ENCODE measurements at regions not wholly inside any gene's neighbourhood (a gene's known extent, or its start where the extent isn't known, plus 50 kb on each side); places are given as distances from the start of the nearest gene placed in this dataset.

GRCh38 chr4:115927382-115927781 lies 814.0 kb upstream of the NDST4 start:
- TF ChIP-seq EZH2 (IDR thresholded peaks at IDR 0.05; ENCODE audit: insufficient read depth, poor library complexity, severe bottlenecking) (no peak), EZH2phosphoT487 (IDR thresholded peaks at IDR 0.05; ENCODE audit: insufficient read depth, low read depth) (no peak)
- H3K9me2 ChIP-seq (ENCODE audit: insufficient read depth) = no peaks in the 10 kb centered on the region
- H2AFZ ChIP-seq = no peak overlapping the region
- no peak overlapping the region for H3K4me3 ChIP-seq
- H4K20me1 ChIP-seq (ENCODE audit: insufficient read depth) = no peaks in the 10 kb centered on the region
- H3K79me2 ChIP-seq (ENCODE audit: insufficient read depth) = no peaks in the 10 kb centered on the region
- no peaks in the 10 kb centered on the region for H3F3A ChIP-seq (ENCODE audit: insufficient read depth)
- no peaks in the 10 kb centered on the region for H3K27me3 ChIP-seq (replicated peaks; ENCODE audit: insufficient read depth)
- no peak for DNase-seq
- 19 to 33% methylated on average over 4 to 5 of the region's 5 CpGs for WGBS, 2 experiments (ENCODE audit: low coverage in 1 of 2, low lambda C conversion rate in 2 of 2, missing lambda C conversion rate in 2 of 2)
- H3K9ac ChIP-seq = no peak overlapping the region
- in situ Hi-C loops (cut with MboI) = no loop called here
- H3K4me1 ChIP-seq (ENCODE audit: insufficient read depth) = no peaks in the 10 kb centered on the region
- no peaks in the 10 kb centered on the region for H3K36me3 ChIP-seq (ENCODE audit: low read depth)
- H3K4me2 ChIP-seq (ENCODE audit: unreplicated experiment) = no peak overlapping the region
- no peaks in the 10 kb centered on the region for H3K9me3 ChIP-seq (ENCODE audit: low read depth)
- H3K27ac ChIP-seq = no peak overlapping the region

DNA sequence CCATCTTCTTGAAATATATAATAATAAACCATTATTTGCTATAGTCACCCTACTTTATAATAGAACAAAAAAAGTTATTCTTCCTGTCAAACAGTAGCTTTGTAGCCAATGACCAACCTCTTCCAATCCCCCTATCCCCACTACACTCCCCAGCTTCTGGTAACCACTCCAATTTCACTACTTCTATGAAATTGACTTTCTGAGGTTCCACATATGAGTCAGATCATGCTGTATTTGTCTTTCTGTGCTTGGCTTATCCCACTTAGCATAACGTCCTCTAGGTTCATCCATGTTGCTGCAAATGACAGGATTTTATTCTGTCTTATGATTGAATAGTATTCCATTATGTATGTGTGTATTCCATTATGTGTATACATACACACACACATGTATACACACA lies 809.7 kb upstream of the NDST4 start:
- H3K4me3 ChIP-seq = no peak overlapping the region

DNA sequence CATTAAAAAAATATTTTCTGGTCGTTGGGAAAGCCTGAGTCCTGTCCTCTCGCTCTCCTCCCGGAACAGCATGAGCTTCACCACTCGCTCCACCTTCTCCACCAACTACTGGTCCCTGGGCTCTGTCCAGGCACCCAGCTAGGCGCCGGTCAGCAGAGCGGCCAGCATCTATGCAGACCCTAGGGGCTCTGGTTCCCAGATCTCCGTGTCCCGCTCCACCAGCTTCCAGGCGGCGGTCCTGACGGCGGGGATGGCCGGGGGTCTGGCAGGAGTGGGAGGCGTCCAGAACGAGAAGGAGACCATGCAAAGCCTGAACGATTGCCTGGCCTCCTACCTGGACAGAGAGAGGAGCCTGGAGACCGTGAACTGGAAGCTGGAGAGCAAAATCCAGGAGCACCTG lies 807.2 kb upstream of the NDST4 start:
- in situ Hi-C loops (cut with MboI) = no loop called here
- WGBS, 2 experiments (ENCODE audit: low coverage in 1 of 2, low lambda C conversion rate in 2 of 2, missing lambda C conversion rate in 2 of 2) = 54 to 67% methylated on average over 14 to 18 of the region's 18 CpGs
- no peaks in the 10 kb centered on the region for H3K9me2 ChIP-seq (ENCODE audit: insufficient read depth)
- H3K9me3 ChIP-seq (ENCODE audit: low read depth) = no peaks in the 10 kb centered on the region
- H3K27me3 ChIP-seq (replicated peaks; ENCODE audit: insufficient read depth) = no peaks in the 10 kb centered on the region
- no peaks in the 10 kb centered on the region for H3F3A ChIP-seq (ENCODE audit: insufficient read depth)
- no peak overlapping the region for H2AFZ ChIP-seq
- H3K9ac ChIP-seq = no peak overlapping the region
- H3K4me2 ChIP-seq (ENCODE audit: unreplicated experiment) = no peak overlapping the region
- TF ChIP-seq EZH2phosphoT487 (IDR thresholded peaks at IDR 0.05; ENCODE audit: insufficient read depth, low read depth) = no peak
- no peak for TF ChIP-seq EZH2 (IDR thresholded peaks at IDR 0.05; ENCODE audit: insufficient read depth, poor library complexity, severe bottlenecking)
- no peak overlapping the region for H3K4me3 ChIP-seq
- H3K79me2 ChIP-seq (ENCODE audit: insufficient read depth) = no peaks in the 10 kb centered on the region
- H3K27ac ChIP-seq = no peak overlapping the region
- H3K36me3 ChIP-seq (ENCODE audit: low read depth) = no peaks in the 10 kb centered on the region
- no peaks in the 10 kb centered on the region for H3K4me1 ChIP-seq (ENCODE audit: insufficient read depth)
- no peaks in the 10 kb centered on the region for H4K20me1 ChIP-seq (ENCODE audit: insufficient read depth)
- DNase-seq = no peak

More for the DNA sequence above, 809.7 kb upstream of the NDST4 start:
- no peak for DNase-seq
- no peaks in the 10 kb centered on the region for H3K27me3 ChIP-seq (replicated peaks; ENCODE audit: insufficient read depth)
- 6 to 11% methylated on average over 1 of the region's 1 CpG for WGBS, 2 experiments (ENCODE audit: low coverage in 1 of 2, low lambda C conversion rate in 2 of 2, missing lambda C conversion rate in 2 of 2)
- H3F3A ChIP-seq (ENCODE audit: insufficient read depth) = no peaks in the 10 kb centered on the region
- TF ChIP-seq EZH2phosphoT487 (IDR thresholded peaks at IDR 0.05; ENCODE audit: insufficient read depth, low read depth) = no peak
- no peak overlapping the region for H3K9ac ChIP-seq
- no peaks in the 10 kb centered on the region for H3K4me1 ChIP-seq (ENCODE audit: insufficient read depth)
- no peak overlapping the region for H3K4me2 ChIP-seq (ENCODE audit: unreplicated experiment)
- in situ Hi-C loops (cut with MboI) = no loop called here
- no peaks in the 10 kb centered on the region for H3K36me3 ChIP-seq (ENCODE audit: low read depth)
- H4K20me1 ChIP-seq (ENCODE audit: insufficient read depth) = no peaks in the 10 kb centered on the region
- no peaks in the 10 kb centered on the region for H3K79me2 ChIP-seq (ENCODE audit: insufficient read depth)
- no peaks in the 10 kb centered on the region for H3K9me3 ChIP-seq (ENCODE audit: low read depth)
- no peaks in the 10 kb centered on the region for H3K9me2 ChIP-seq (ENCODE audit: insufficient read depth)
- no peak overlapping the region for H3K27ac ChIP-seq
- H2AFZ ChIP-seq = no peak overlapping the region

- Histone ChIP-seq H4K20me1 (ENCODE audit: insufficient read depth) (no peaks in the 10 kb centered on the region), H3K36me3 (ENCODE audit: low read depth) (no peaks in the 10 kb centered on the region), H3K27ac (no peak overlapping the region), H3K27me3 (replicated peaks; ENCODE audit: insufficient read depth) (no peaks in the 10 kb centered on the region), H3K9ac (no peak overlapping the region), H3K9me3 (ENCODE audit: low read depth) (no peaks in the 10 kb centered on the region), H3K4me3 (no peak overlapping the region), H3F3A (ENCODE audit: insufficient read depth) (no peaks in the 10 kb centered on the region), H3K4me1 (ENCODE audit: insufficient read depth) (no peaks in the 10 kb centered on the region), H3K4me2 (ENCODE audit: unreplicated experiment) (no peak overlapping the region), H3K79me2 (ENCODE audit: insufficient read depth) (no peaks in the 10 kb centered on the region), H3K9me2 (ENCODE audit: insufficient read depth) (no peaks in the 10 kb centered on the region), H2AFZ (no peak overlapping the region)
- in situ Hi-C loops (cut with MboI) = no loop called here
- DNase-seq = no peak
- TF ChIP-seq EZH2 (IDR thresholded peaks at IDR 0.05; ENCODE audit: insufficient read depth, poor library complexity, severe bottlenecking) (no peak), EZH2phosphoT487 (IDR thresholded peaks at IDR 0.05; ENCODE audit: insufficient read depth, low read depth) (no peak)
These were observed 804.7 kb upstream of the NDST4 start for GRCh38 chr4:115918149-115918548.

DNA sequence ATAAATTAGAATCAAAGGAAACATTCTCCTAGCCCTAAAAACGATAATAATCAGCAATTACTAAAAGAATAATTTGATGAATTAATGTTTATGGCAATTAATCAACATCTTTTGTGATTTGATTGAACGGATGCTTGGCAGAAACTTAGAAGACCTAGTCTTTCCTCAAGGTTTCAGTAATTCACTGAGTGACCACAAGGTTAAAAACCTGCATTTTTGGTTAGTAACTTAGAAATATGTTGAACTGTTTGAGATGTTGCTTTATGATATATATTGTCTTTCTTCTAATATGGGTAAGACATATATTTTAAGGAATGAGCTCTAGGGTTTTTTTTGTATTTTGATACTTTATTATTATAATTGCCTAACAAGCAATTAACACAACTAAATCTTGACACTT lies 793.0 kb upstream of the NDST4 start:
- Histone ChIP-seq H3F3A (ENCODE audit: insufficient read depth) (no peaks in the 10 kb centered on the region), H3K9me3 (ENCODE audit: low read depth) (no peaks in the 10 kb centered on the region), H4K20me1 (ENCODE audit: insufficient read depth) (no peaks in the 10 kb centered on the region), H3K36me3 (ENCODE audit: low read depth) (no peaks in the 10 kb centered on the region), H3K79me2 (ENCODE audit: insufficient read depth) (no peaks in the 10 kb centered on the region), H3K9me2 (ENCODE audit: insufficient read depth) (no peaks in the 10 kb centered on the region), H3K4me1 (ENCODE audit: insufficient read depth) (no peaks in the 10 kb centered on the region), H3K27me3 (replicated peaks; ENCODE audit: insufficient read depth) (no peaks in the 10 kb centered on the region), H3K4me3 (no peak overlapping the region), H3K27ac (no peak overlapping the region), H3K9ac (no peak overlapping the region), H2AFZ (no peak overlapping the region), H3K4me2 (ENCODE audit: unreplicated experiment) (no peak overlapping the region)
- WGBS, 2 experiments (ENCODE audit: low coverage in 1 of 2, low lambda C conversion rate in 2 of 2, missing lambda C conversion rate in 2 of 2) = 8 to 21% methylated on average over 2 of the region's 2 CpGs
- in situ Hi-C loops (cut with MboI) = no loop called here
- DNase-seq = no peak
- no peak for TF ChIP-seq EZH2phosphoT487 (IDR thresholded peaks at IDR 0.05; ENCODE audit: insufficient read depth, low read depth)
- TF ChIP-seq EZH2 (IDR thresholded peaks at IDR 0.05; ENCODE audit: insufficient read depth, poor library complexity, severe bottlenecking) = no peak

Data from GM23248 (cell line).